GM12892 (cell line): ENCODE measurements at regions not wholly inside any gene's neighbourhood (a gene's known extent, or its start where the extent isn't known, plus 50 kb on each side); places are given as distances from the start of the nearest gene placed in this dataset.

Experiments used
- POLR2A ChIP-seq: IDR thresholded peaks from 2 replicates; pipeline ENCODE4 v1.6.1; 2011; ENCODE audit warnings: low read depth, low read length, control low read depth
- POLR2AphosphoS5 ChIP-seq: IDR thresholded peaks from 2 replicates; pipeline ENCODE4 v1.6.1; 2011; ENCODE audit warnings: low read depth, low read length, control low read depth

DNA sequence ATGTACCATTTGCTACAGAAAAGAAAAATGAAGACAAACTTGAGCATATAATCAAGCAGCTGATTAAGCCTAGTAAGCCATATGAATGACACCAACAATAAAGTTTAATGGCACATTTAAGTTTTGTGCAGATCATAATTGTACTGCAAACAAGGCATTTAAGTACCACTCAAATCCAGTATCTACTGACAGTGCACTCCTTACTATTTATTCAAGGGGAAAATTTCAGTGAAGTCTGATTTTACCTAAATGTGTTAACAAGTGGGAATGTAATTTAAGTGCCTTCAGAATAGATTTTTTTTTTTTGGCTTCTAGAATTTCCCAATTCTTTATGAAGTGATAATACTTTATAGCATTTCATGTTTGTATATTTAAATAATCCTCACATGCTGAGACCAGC lies 341.0 kb upstream of the POU5F2 start:
- TF ChIP-seq POLR2A (no peak), POLR2AphosphoS5 (no peak)
